ENCODE measurements at regions not wholly inside any gene's neighbourhood (a gene's known extent, or its start where the extent isn't known, plus 50 kb on each side); places are given as distances from the start of the nearest gene placed in this dataset.

GRCh38 chr11:115067900-115068530, 389.7 kb downstream of the NXPE2 start:
- H3K9me3 Mint-ChIP-seq (ENCODE audit: low read depth), result peaks cover 3% of the 10 kb centered on the region
- no peak for TF ChIP-seq CTCF (IDR thresholded peaks at IDR 0.05)

GRCh38 chr11:115069599-115069998, 391.3 kb downstream of the NXPE2 start:
- no peaks in the 10 kb centered on the region for H3K36me3 Mint-ChIP-seq (ENCODE audit: low read depth)
- no peak for TF ChIP-seq CTCF (IDR thresholded peaks at IDR 0.05)
- no peak for DNase-seq (ENCODE audit: low spot score)
- peaks cover 3% of the 10 kb centered on the region for H3K9me3 Mint-ChIP-seq (ENCODE audit: low read depth)
- H3K4me3 Mint-ChIP-seq (ENCODE audit: unreplicated experiment), result no peak overlapping the region
- no peaks in the 10 kb centered on the region for H3K4me1 Mint-ChIP-seq (ENCODE audit: low read depth)
- peaks cover 27% of the 10 kb centered on the region for H3K27me3 Mint-ChIP-seq (ENCODE audit: low read depth)
- H3K27ac Mint-ChIP-seq (ENCODE audit: unreplicated experiment), result no peak overlapping the region

More at GRCh38 chr11:115067900-115068530, 389.7 kb downstream of the NXPE2 start:
- Mint-ChIP-seq H3K4me1 (ENCODE audit: low read depth) (no peaks in the 10 kb centered on the region), H3K27me3 (ENCODE audit: low read depth) (peaks cover 17% of the 10 kb centered on the region), H3K27ac (ENCODE audit: unreplicated experiment) (no peak overlapping the region), H3K4me3 (ENCODE audit: unreplicated experiment) (no peak overlapping the region), H3K36me3 (ENCODE audit: low read depth) (no peaks in the 10 kb centered on the region)
- no peak for DNase-seq (ENCODE audit: low spot score)

GRCh38 chr11:115075356-115075755, 397.0 kb downstream of the NXPE2 start:
- no peak for TF ChIP-seq CTCF (IDR thresholded peaks at IDR 0.05)
- no peak for DNase-seq (ENCODE audit: low spot score)
- Mint-ChIP-seq H3K36me3 (ENCODE audit: low read depth) (no peaks in the 10 kb centered on the region), H3K27me3 (ENCODE audit: low read depth) (peaks cover 65% of the 10 kb centered on the region), H3K27ac (ENCODE audit: unreplicated experiment) (no peak overlapping the region), H3K4me3 (ENCODE audit: unreplicated experiment) (no peak overlapping the region), H3K4me1 (ENCODE audit: low read depth) (no peaks in the 10 kb centered on the region), H3K9me3 (ENCODE audit: low read depth) (no peaks in the 10 kb centered on the region)

- no peak for DNase-seq (ENCODE audit: low spot score)
- Mint-ChIP-seq H3K9me3 (ENCODE audit: low read depth) (no peaks in the 10 kb centered on the region), H3K4me1 (ENCODE audit: low read depth) (no peaks in the 10 kb centered on the region), H3K36me3 (ENCODE audit: low read depth) (no peaks in the 10 kb centered on the region), H3K27me3 (ENCODE audit: low read depth) (peaks cover 74% of the 10 kb centered on the region), H3K4me3 (ENCODE audit: unreplicated experiment) (no peak overlapping the region), H3K27ac (ENCODE audit: unreplicated experiment) (no peak overlapping the region)
- no peak for TF ChIP-seq CTCF (IDR thresholded peaks at IDR 0.05)
Observed at GRCh38 chr11:115077740-115078139, 399.4 kb downstream of the NXPE2 start.

GRCh38 chr11:115078461-115079438, 400.4 kb downstream of the NXPE2 start:
- H3K36me3 Mint-ChIP-seq (ENCODE audit: low read depth), result no peaks in the 10 kb centered on the region
- H3K27ac Mint-ChIP-seq (ENCODE audit: unreplicated experiment), result no peak overlapping the region
- no peak overlapping the region for H3K4me3 Mint-ChIP-seq (ENCODE audit: unreplicated experiment)
- no peak for TF ChIP-seq CTCF (IDR thresholded peaks at IDR 0.05)
- H3K4me1 Mint-ChIP-seq (ENCODE audit: low read depth), result no peaks in the 10 kb centered on the region
- no peak for DNase-seq (ENCODE audit: low spot score)
- H3K27me3 Mint-ChIP-seq (ENCODE audit: low read depth), result peaks cover 71% of the 10 kb centered on the region
- no peaks in the 10 kb centered on the region for H3K9me3 Mint-ChIP-seq (ENCODE audit: low read depth)
